Esophagus muscularis mucosa (tissue), 3 donors: ENCODE measurements at regions not wholly inside any gene's neighbourhood (a gene's known extent, or its start where the extent isn't known, plus 50 kb on each side); places are given as distances from the start of the nearest gene placed in this dataset.

Experiments used
- CTCF ChIP-seq, 3 experiments: fragments of 200-600 bp in 2 of 3; fragments of 450-650 bp in 1 of 3; sonication (generic) in 2 of 3; IDR thresholded peaks; one replicate each; pipeline ENCODE4 v1.5.1; 2017 to 2019; ENCODE audit warnings: antibody characterized with exemption in 3 of 3, mild to moderate bottlenecking in 2 of 3, moderate library complexity in 1 of 3
- POLR2AphosphoS5 ChIP-seq, 2 donors: sonication (generic); formaldehyde crosslinking; IDR thresholded peaks; one replicate each; pipeline ENCODE4 v1.6.1; 2017; ENCODE audit warnings: antibody characterized with exemption in 2 of 2

- TF ChIP-seq POLR2AphosphoS5 (IDR thresholded peaks at IDR 0.05): no peak
- no peak for TF ChIP-seq CTCF (IDR thresholded peaks at IDR 0.05)
Measured at GRCh38 chr5:79886456-79886855, 104.6 kb downstream of the MTX3 start.
